Kidney epithelial cell (primary cell): ENCODE measurements at regions not wholly inside any gene's neighbourhood (a gene's known extent, or its start where the extent isn't known, plus 50 kb on each side); places are given as distances from the start of the nearest gene placed in this dataset.
"Not testable (repeated sequence)": the region's sequence is repeated elsewhere in the genome, so short reads cannot be mapped to it uniquely, and the experiment has no call there.

Experiments used
- DNase-seq: peaks from one replicate; pipeline ENCODE4 v3.0.0-alpha.2; 2010; ENCODE audit warnings: low read depth
- H3K27me3 ChIP-seq: 2 replicates; pipeline ENCODE4 v1.6.0; 2011; ENCODE audit warnings: low read length; ENCODE audit not compliant: control insufficient read depth, insufficient read depth
- H3K36me3 ChIP-seq: 2 replicates; pipeline ENCODE4 v1.5.1; 2011; ENCODE audit warnings: low read length; ENCODE audit not compliant: control insufficient read depth, insufficient read depth
- H3K4me3 ChIP-seq: 2 replicates; pipeline ENCODE4 v1.5.1; 2011; ENCODE audit warnings: low read depth, mild to moderate bottlenecking, control low read depth, low read length
- TF ChIP-seq, protein P1 (sequence below): IDR thresholded peaks from 2 replicates; pipeline ENCODE4 v1.5.1; 2011; ENCODE audit warnings: mild to moderate bottlenecking, moderate library complexity, low read length, control low read depth, inconsistent platforms; ENCODE audit not compliant: insufficient read depth, poor library complexity, severe bottlenecking

DNA sequence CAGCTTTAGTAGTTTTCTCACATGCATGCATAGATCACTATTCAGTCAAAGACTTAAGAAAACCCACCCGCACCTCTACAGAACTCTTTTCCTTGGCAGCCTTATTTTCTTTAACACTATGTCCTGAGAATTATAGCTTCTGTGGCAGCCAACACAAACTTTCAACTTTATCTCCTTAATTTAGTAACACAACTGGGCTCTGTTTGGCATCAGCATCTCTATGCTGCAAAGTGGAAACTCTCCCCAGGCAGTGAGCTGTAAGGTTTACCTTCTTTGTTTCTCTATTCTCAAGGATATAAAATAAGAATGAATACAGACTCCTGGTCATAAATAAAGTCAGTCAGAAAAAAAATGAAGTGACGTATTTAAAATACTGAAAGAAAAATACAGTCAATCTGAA lies 115.2 kb upstream of the PPP1R9A start:
- DNase-seq, result no peak
- Histone ChIP-seq H3K36me3 (no peaks in the 10 kb centered on the region), H3K27me3 (no peaks in the 10 kb centered on the region), H3K4me3 (no peak overlapping the region)
- TF ChIP-seq, protein P1, sequence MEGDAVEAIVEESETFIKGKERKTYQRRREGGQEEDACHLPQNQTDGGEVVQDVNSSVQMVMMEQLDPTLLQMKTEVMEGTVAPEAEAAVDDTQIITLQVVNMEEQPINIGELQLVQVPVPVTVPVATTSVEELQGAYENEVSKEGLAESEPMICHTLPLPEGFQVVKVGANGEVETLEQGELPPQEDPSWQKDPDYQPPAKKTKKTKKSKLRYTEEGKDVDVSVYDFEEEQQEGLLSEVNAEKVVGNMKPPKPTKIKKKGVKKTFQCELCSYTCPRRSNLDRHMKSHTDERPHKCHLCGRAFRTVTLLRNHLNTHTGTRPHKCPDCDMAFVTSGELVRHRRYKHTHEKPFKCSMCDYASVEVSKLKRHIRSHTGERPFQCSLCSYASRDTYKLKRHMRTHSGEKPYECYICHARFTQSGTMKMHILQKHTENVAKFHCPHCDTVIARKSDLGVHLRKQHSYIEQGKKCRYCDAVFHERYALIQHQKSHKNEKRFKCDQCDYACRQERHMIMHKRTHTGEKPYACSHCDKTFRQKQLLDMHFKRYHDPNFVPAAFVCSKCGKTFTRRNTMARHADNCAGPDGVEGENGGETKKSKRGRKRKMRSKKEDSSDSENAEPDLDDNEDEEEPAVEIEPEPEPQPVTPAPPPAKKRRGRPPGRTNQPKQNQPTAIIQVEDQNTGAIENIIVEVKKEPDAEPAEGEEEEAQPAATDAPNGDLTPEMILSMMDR, result no peak

DNA sequence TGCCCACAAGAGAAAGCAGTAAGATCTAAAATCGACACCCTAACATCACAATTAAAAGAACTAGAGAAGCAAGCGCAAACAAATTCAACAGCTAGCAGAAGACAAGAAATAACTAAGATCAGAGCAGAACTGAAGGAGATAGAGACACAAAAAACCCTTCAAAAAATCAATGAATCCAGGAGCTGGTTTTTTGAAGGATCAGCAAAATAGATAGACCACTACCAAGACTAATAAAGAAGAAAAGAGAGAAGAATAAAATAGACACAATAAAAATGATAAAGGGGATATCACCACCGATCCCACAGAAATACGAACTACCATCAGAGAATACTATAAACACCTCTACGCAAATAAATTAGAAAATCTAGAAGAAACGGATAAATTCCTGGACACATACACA lies 110.0 kb upstream of the PPP1R9A start:
- not testable (repeated sequence) for H3K27me3 ChIP-seq, H3K4me3 ChIP-seq, H3K36me3 ChIP-seq, DNase-seq

DNA sequence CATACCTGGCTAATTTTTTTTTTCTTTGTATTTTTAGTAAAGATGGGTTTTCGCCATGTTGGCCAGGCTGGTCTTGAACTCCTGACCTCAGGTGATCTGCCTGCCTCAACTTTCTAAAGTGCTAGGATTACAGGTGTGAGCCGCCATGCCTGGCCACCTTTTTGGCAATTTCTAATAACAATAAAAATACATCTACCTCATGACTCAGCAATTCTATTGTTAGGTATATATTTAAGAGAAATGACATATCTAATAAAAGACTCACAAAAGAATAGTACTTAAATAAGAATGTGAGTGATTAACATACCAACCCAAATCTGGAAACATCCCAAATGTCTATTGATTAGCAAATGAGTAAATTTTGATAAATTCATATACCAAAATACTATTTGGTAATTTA lies 103.6 kb upstream of the PPP1R9A start:
- no peaks in the 10 kb centered on the region for H3K27me3 ChIP-seq
- DNase-seq, result no peak
- TF ChIP-seq, protein P1, result no peak
- no peaks in the 10 kb centered on the region for H3K36me3 ChIP-seq
- no peak overlapping the region for H3K4me3 ChIP-seq

DNA sequence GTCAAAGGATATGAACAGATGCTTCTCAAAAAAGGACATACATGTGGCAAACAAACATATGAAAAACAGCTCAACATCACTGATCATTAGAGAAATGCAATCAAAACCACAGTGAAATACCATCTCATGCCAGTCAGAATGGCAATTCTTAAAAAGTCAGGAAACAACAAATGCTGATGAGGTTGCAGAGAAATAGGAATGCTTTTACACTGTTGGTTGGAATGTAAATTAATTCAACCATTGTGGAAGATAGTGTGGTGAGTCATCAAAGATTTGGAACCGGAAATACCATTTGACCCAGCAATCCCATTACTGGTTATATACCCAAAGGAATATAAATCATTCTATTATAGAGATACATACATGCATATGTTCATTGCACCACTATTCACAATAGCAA lies 98.7 kb upstream of the PPP1R9A start:
- DNase-seq, H3K27me3 ChIP-seq, H3K4me3 ChIP-seq: not testable (repeated sequence)

DNA sequence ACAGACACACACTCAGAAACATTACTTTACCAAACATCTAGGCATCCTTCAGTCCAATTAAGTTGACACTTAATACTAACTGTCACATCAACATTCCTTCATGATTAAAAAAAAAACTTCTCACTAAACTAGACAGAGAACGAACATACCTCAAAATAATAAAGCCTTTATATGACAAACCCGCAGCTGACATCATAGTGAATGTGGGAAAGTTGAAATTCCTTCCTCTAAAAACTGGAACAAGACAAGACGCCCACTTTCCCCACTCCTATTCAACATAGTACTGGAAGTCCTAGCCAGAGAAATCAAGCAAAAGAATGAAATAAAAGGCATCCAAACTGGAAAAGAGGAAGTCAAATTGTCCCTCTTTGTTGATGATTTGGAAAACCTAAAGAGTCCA lies 96.9 kb upstream of the PPP1R9A start:
- Histone ChIP-seq H3K27me3 (no peaks in the 10 kb centered on the region), H3K36me3 (no peaks in the 10 kb centered on the region), H3K4me3 (no peak overlapping the region)
- DNase-seq, result no peak
- TF ChIP-seq, protein P1, result no peak

More for the DNA sequence above, 98.7 kb upstream of the PPP1R9A start:
- H3K36me3 ChIP-seq, result not testable (repeated sequence)

DNA sequence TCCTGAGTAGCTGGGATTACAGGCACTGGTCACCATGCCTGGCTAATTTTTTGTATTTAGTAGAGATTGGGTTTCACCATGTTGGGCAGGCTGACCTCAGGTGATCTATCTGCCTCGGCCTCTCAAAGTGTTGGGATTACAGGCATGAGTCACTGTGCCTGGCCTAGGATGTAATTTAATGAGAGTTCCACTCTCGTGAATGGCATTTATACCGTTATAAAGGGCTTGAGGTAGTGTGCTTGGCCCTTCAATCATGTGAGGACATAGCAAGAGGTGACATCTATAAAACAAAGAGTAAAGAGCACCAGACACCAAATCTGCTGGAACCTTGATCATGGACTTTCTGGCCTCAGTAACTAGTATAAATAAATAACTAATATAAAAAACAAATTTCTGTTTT lies 93.5 kb upstream of the PPP1R9A start:
- no peaks in the 10 kb centered on the region for H3K27me3 ChIP-seq
- DNase-seq, result no peak
- TF ChIP-seq, protein P1, result no peak
- no peaks in the 10 kb centered on the region for H3K36me3 ChIP-seq
- H3K4me3 ChIP-seq, result no peak overlapping the region

DNA sequence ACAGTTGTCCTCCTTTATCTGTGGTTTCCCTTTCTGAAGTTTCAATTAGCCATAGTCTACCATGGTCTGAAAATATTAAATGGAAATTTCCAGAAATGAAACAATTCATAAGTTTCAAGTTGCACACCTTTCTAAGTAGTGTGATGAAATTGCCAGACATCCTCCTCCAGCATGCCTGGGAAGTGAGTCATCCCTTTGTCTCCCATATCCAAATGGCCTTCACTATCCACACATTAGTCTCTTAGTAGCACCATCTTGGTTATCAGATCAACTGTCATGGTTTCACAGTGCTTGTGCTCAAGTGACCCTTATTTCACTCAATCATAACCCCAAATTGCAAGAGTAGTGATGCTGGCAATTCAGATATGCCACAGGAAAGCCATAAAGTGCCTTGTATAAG lies 83.4 kb upstream of the PPP1R9A start:
- DNase-seq, result peak; percentile 52
- no peaks in the 10 kb centered on the region for H3K36me3 ChIP-seq
- TF ChIP-seq, protein P1, result no peak

More for the DNA sequence above, 83.4 kb upstream of the PPP1R9A start:
- H3K4me3 ChIP-seq, result no peak overlapping the region
- H3K27me3 ChIP-seq, result no peaks in the 10 kb centered on the region
